CD14-positive monocyte (primary cell): ENCODE measurements at regions not wholly inside any gene's neighbourhood (a gene's known extent, or its start where the extent isn't known, plus 50 kb on each side); places are given as distances from the start of the nearest gene placed in this dataset.

Source experiments
- DNase-seq, 3 donors: peaks; one replicate each; pipeline ENCODE4 v3.0.0-alpha.2; 2011 to 2022
- H2AFZ ChIP-seq: 2 replicates; pipeline ENCODE4 v1.6.0; 2012; ENCODE audit warnings: mild to moderate bottlenecking, low read depth, low read length, inconsistent platforms; ENCODE audit not compliant: insufficient read depth, poor library complexity, severe bottlenecking
- H3K27ac ChIP-seq, 2 donors: 1 replicate in 1 of 2; 2 replicates in 1 of 2; pipeline ENCODE4 v1.5.1; 2012 to 2013; ENCODE audit warnings: low read length in 2 of 2, control low read depth in 1 of 2, inconsistent platforms in 1 of 2, low read depth in 1 of 2, mild to moderate bottlenecking in 1 of 2
- H3K27me3 ChIP-seq, 2 donors: one replicate each; pipeline versions ENCODE4 v1.6.0 to v1.6.1; 2011 to 2013; ENCODE audit warnings: low read length in 2 of 2; ENCODE audit not compliant: control insufficient read depth in 2 of 2, insufficient read depth in 2 of 2
- H3K36me3 ChIP-seq, 2 donors: replicated peaks in 1 of 2; 1 replicate in 1 of 2; 2 replicates in 1 of 2; pipeline versions ENCODE4 v1.5.1 to v1.6.1; 2012 to 2013; ENCODE audit warnings: low read length in 2 of 2, control low read depth in 1 of 2, inconsistent platforms in 1 of 2, mild to moderate bottlenecking in 1 of 2; ENCODE audit not compliant: insufficient read depth in 2 of 2, control insufficient read depth in 1 of 2
- H3K4me1 ChIP-seq, 2 donors: 1 replicate in 1 of 2; 2 replicates in 1 of 2; pipeline versions ENCODE4 v1.5.1 to v1.6.1; 2012 to 2013; ENCODE audit warnings: low read length in 2 of 2, control low read depth in 1 of 2, inconsistent platforms in 1 of 2, mild to moderate bottlenecking in 1 of 2, moderate library complexity in 1 of 2; ENCODE audit not compliant: insufficient read depth in 2 of 2, control insufficient read depth in 1 of 2
- H3K4me2 ChIP-seq: replicated peaks from 2 replicates; pipeline ENCODE3; 2012; ENCODE audit warnings: low read length, moderate library complexity, mild to moderate bottlenecking; ENCODE audit not compliant: poor library complexity, severe bottlenecking; ENCODE audit errors: extremely low read depth
- H3K4me3 ChIP-seq, 3 experiments: fragments of 200-600 bp in 1 of 3; sonication (generic) in 1 of 3; replicated peaks in 1 of 3; 1 replicate in 2 of 3; 2 replicates in 1 of 3; pipeline ENCODE4 v1.5.1; 2011 to 2013; ENCODE audit warnings: low read length in 3 of 3, mild to moderate bottlenecking in 3 of 3, control low read depth in 2 of 3, low read depth in 2 of 3, inconsistent platforms in 1 of 3, moderate library complexity in 1 of 3
- H3K79me2 ChIP-seq: 2 replicates; pipeline ENCODE4 v1.6.0; 2012; ENCODE audit warnings: mild to moderate bottlenecking, control low read depth, inconsistent platforms, low read length, moderate library complexity; ENCODE audit not compliant: insufficient read depth
- H3K9ac ChIP-seq: 2 replicates; pipeline ENCODE4 v1.6.0; 2017; ENCODE audit warnings: low read length, mild to moderate bottlenecking; ENCODE audit not compliant: insufficient read depth, poor library complexity, severe bottlenecking
- H3K9me3 ChIP-seq, 2 donors: replicated peaks in 1 of 2; 1 replicate in 1 of 2; 2 replicates in 1 of 2; pipeline versions ENCODE4 v1.5.1 to v1.6.1; 2012 to 2013; ENCODE audit warnings: low read length in 2 of 2, control low read depth in 1 of 2; ENCODE audit not compliant: control insufficient read depth in 1 of 2, insufficient read depth in 1 of 2
- H4K20me1 ChIP-seq: 2 replicates; pipeline ENCODE4 v1.6.0; 2012; ENCODE audit warnings: mild to moderate bottlenecking, low read length, control low read depth, moderate library complexity; ENCODE audit not compliant: insufficient read depth
- H3K27ac Mint-ChIP-seq, 7 donors: one replicate each; pipeline ENCODE4 v1.8.0; 2020; ENCODE audit warnings: mild to moderate bottlenecking in 7 of 7, mixed read lengths in 7 of 7, moderate library complexity in 6 of 7, inconsistent platforms in 2 of 7
- H3K27me3 Mint-ChIP-seq, 3 donors: one replicate each; pipeline ENCODE4 v1.8.0; 2021 to 2022; ENCODE audit warnings: low read depth in 3 of 3, mild to moderate bottlenecking in 3 of 3, mixed read lengths in 3 of 3, moderate library complexity in 3 of 3, inconsistent platforms in 1 of 3
- H3K36me3 Mint-ChIP-seq, 2 donors: one replicate each; pipeline ENCODE4 v1.8.0; 2020; ENCODE audit warnings: mixed read lengths in 2 of 2, inconsistent platforms in 1 of 2, mild to moderate bottlenecking in 1 of 2
- H3K4me1 Mint-ChIP-seq: one replicate; pipeline ENCODE4 v1.8.0; 2020; ENCODE audit warnings: mild to moderate bottlenecking, mixed read lengths
- H3K4me3 Mint-ChIP-seq, 2 donors: one replicate each; pipeline ENCODE4 v1.8.0; 2020; ENCODE audit warnings: mild to moderate bottlenecking in 2 of 2, mixed read lengths in 2 of 2, moderate library complexity in 1 of 2
- H3K9me3 Mint-ChIP-seq, 7 donors: one replicate each; pipeline ENCODE4 v1.8.0; 2020 to 2022; ENCODE audit warnings: mixed read lengths in 7 of 7, mild to moderate bottlenecking in 6 of 7, moderate library complexity in 6 of 7, inconsistent platforms in 2 of 7
- CTCF ChIP-seq: fragments of 200-600 bp; IDR thresholded peaks from one replicate; pipeline ENCODE4 v1.8.0; 2022; ENCODE audit warnings: antibody characterized with exemption, mild to moderate bottlenecking
- WGBS: methylation state at CpG from one replicate; pipeline ENCODE4 v1.1.5; 2013; ENCODE audit warnings: missing lambda C conversion rate; ENCODE audit not compliant: insufficient coverage; 5-methylcytosine and 5-hydroxymethylcytosine counted together
- intact Hi-C, 2 donors: fragments of 100-400 bp; cut with micrococcal nuclease; formaldehyde crosslinking; loops; one replicate each; pipeline versions ENCODE4 v1.15.0 to v1.15.1; 2023

- no peak for TF ChIP-seq CTCF
- H3K27me3 Mint-ChIP-seq = peaks cover 0 to 2% (median 0%) of the 10 kb centered on the region in 3 donors
- H3K4me1 Mint-ChIP-seq = no peaks in the 10 kb centered on the region
- H3K79me2 ChIP-seq = no peaks in the 10 kb centered on the region
- no peaks in the 10 kb centered on the region for H3K4me1 ChIP-seq
- H3K36me3 ChIP-seq = no peaks in the 10 kb centered on the region
- H3K36me3 Mint-ChIP-seq = no peaks in the 10 kb centered on the region
- no peaks in the 10 kb centered on the region for H4K20me1 ChIP-seq
- WGBS = 63% methylated on average over 1 of the region's 2 CpGs
- no peak overlapping the region for H3K9ac ChIP-seq
- intact Hi-C loops = no loop called here
- H3K4me3 Mint-ChIP-seq = no peak overlapping the region
- H2AFZ ChIP-seq = no peak overlapping the region
- no peak overlapping the region for H3K27ac Mint-ChIP-seq
- H3K4me2 ChIP-seq = no peak overlapping the region
- H3K4me3 ChIP-seq = no peak overlapping the region
- DNase-seq = no peak
- no peaks in the 10 kb centered on the region for H3K27me3 ChIP-seq
- H3K9me3 ChIP-seq = peaks cover 0 to 2% of the 10 kb centered on the region in 2 donors
- peaks cover 0 to 9% (median 3%) of the 10 kb centered on the region in 7 donors for H3K9me3 Mint-ChIP-seq
- no peak overlapping the region for H3K27ac ChIP-seq
Measured at GRCh38 chr6:48835421-48835958, 627.6 kb downstream of the MMUT start.

- TF ChIP-seq CTCF = no peak
- H3K27me3 ChIP-seq = no peaks in the 10 kb centered on the region
- no peaks in the 10 kb centered on the region for H3K79me2 ChIP-seq
- Mint-ChIP-seq H3K27me3 (no peaks in the 10 kb centered on the region), H3K4me3 (no peak overlapping the region), H3K36me3 (no peaks in the 10 kb centered on the region), H3K4me1 (no peaks in the 10 kb centered on the region), H3K9me3 (peaks cover 0 to 9% (median 3%) of the 10 kb centered on the region in 7 donors), H3K27ac (no peak overlapping the region)
- no peak overlapping the region for H2AFZ ChIP-seq
- intact Hi-C loops = no loop called here
- no peaks in the 10 kb centered on the region for H4K20me1 ChIP-seq
- DNase-seq = no peak
- no peaks in the 10 kb centered on the region for H3K36me3 ChIP-seq
- H3K9ac ChIP-seq = no peak overlapping the region
- no peak overlapping the region for H3K27ac ChIP-seq
- H3K4me3 ChIP-seq = no peak overlapping the region
- H3K4me2 ChIP-seq = no peak overlapping the region
- no peaks in the 10 kb centered on the region for H3K4me1 ChIP-seq
- H3K9me3 ChIP-seq = peaks cover 0 to 2% of the 10 kb centered on the region in 2 donors
Measured at GRCh38 chr6:48834706-48835105, 628.3 kb downstream of the MMUT start.
